HEK293T (cell line): ENCODE measurements at regions not wholly inside any gene's neighbourhood (a gene's known extent, or its start where the extent isn't known, plus 50 kb on each side); places are given as distances from the start of the nearest gene placed in this dataset.

ENCODE experiments used
- CTCF ChIA-PET: fragments of 350-600 bp; formaldehyde crosslinking; extraction: SDS; loops from one replicate; lab custom pipeline; 2021; ENCODE audit warnings: antibody characterized with exemption, inconsistent platforms; lab: Yijun Ruan, JAX
- POLR2A ChIA-PET: fragments of 350-600 bp; formaldehyde crosslinking; extraction: SDS; loops from one replicate; lab custom pipeline; 2020; ENCODE audit warnings: antibody characterized with exemption, inconsistent platforms; lab: Yijun Ruan, JAX
- DNase-seq: peaks from one replicate; pipeline ENCODE4 v3.0.0; 2012; ENCODE audit warnings: mixed read lengths; ENCODE audit errors: extremely low spot score
- ARNT ChIP-seq: fragments of 450-650 bp; IDR thresholded peaks from 2 replicates; pipeline ENCODE4 v1.6.1; 2017; ENCODE audit warnings: mild to moderate bottlenecking
- BHLHE40 ChIP-seq: fragments of 450-650 bp; IDR thresholded peaks from 2 replicates; pipeline ENCODE4 v1.6.1; 2016; ENCODE audit warnings: mild to moderate bottlenecking, moderate library complexity, borderline replicate concordance
- CTBP1 ChIP-seq: fragments of 450-650 bp; IDR thresholded peaks from 2 replicates; pipeline ENCODE4 v1.6.1; 2016; ENCODE audit warnings: borderline replicate concordance
- ELF4 ChIP-seq: fragments of 450-650 bp; IDR thresholded peaks from 2 replicates; pipeline ENCODE4 v1.6.1; 2017; ENCODE audit warnings: antibody characterized with exemption
- FOXA1 ChIP-seq: fragments of 450-650 bp; IDR thresholded peaks from 2 replicates; pipeline ENCODE4 v1.6.1; 2016; ENCODE audit warnings: mild to moderate bottlenecking
- FOXK2 ChIP-seq: fragments of 450-650 bp; IDR thresholded peaks from 2 replicates; pipeline ENCODE4 v1.6.1; 2016; ENCODE audit warnings: mild to moderate bottlenecking
- FOXM1 ChIP-seq: fragments of 450-650 bp; IDR thresholded peaks from 2 replicates; pipeline ENCODE4 v1.6.1; 2017; ENCODE audit warnings: mild to moderate bottlenecking, borderline replicate concordance
- HDGF ChIP-seq: fragments of 450-650 bp; IDR thresholded peaks from 2 replicates; pipeline ENCODE4 v1.6.1; 2017; ENCODE audit warnings: antibody characterized with exemption, borderline replicate concordance
- L3MBTL2 ChIP-seq: fragments of 450-650 bp; conservative IDR thresholded peaks from 2 replicates; pipeline ENCODE4 v1.6.1; 2016; ENCODE audit warnings: mild to moderate bottlenecking
- LEF1 ChIP-seq: fragments of 450-650 bp; IDR thresholded peaks from 2 replicates; pipeline ENCODE4 v1.6.1; 2017; ENCODE audit warnings: mild to moderate bottlenecking, borderline replicate concordance
- NFRKB ChIP-seq: fragments of 450-650 bp; IDR thresholded peaks from 2 replicates; pipeline ENCODE4 v1.6.1; 2016; ENCODE audit warnings: mild to moderate bottlenecking, moderate library complexity
- PKNOX1 ChIP-seq: fragments of 450-650 bp; IDR thresholded peaks from 2 replicates; pipeline ENCODE4 v1.6.1; 2016
- SP1 ChIP-seq: fragments of 450-650 bp; IDR thresholded peaks from 2 replicates; pipeline ENCODE4 v1.6.1; 2017
- SUZ12 ChIP-seq: fragments of 450-650 bp; IDR thresholded peaks from 2 replicates; pipeline ENCODE4 v1.6.1; 2016; ENCODE audit warnings: mild to moderate bottlenecking
- TARDBP ChIP-seq: fragments of 450-650 bp; IDR thresholded peaks from 2 replicates; pipeline ENCODE4 v1.6.1; 2016
- ZNF384 ChIP-seq: fragments of 450-650 bp; IDR thresholded peaks from 2 replicates; pipeline ENCODE4 v1.6.1; 2016

- DNase-seq = no peak
- CTCF ChIA-PET = no interaction called here
- no peak for TF ChIP-seq FOXA1
- TF ChIP-seq HDGF = no peak
- no peak for TF ChIP-seq SP1
- no peak for TF ChIP-seq ARNT
- TF ChIP-seq L3MBTL2 = no peak
- TF ChIP-seq ELF4 = no peak
- no peak for TF ChIP-seq NFRKB
- TF ChIP-seq FOXM1 = no peak
- TF ChIP-seq ZNF384 = no peak
- TF ChIP-seq LEF1 = no peak
- no peak for TF ChIP-seq FOXK2
- no peak for TF ChIP-seq PKNOX1
- no peak for TF ChIP-seq BHLHE40
- no peak for TF ChIP-seq SUZ12
- no peak for TF ChIP-seq TARDBP
- no peak for TF ChIP-seq CTBP1
- POLR2A ChIA-PET = no interaction called here
Measured at GRCh38 chr6:156219973-156220372, 557.2 kb upstream of the ARID1B start.

- POLR2A ChIA-PET = no interaction called here
Measured at GRCh38 chr6:156205678-156206077, 571.5 kb upstream of the ARID1B start.

GRCh38 chr6:156199182-156199581 lies 578.0 kb upstream of the ARID1B start:
- no peak for TF ChIP-seq FOXA1
- no peak for TF ChIP-seq FOXK2
- TF ChIP-seq L3MBTL2 = no peak
- TF ChIP-seq ZNF384 = no peak
- no peak for TF ChIP-seq NFRKB
- no peak for TF ChIP-seq ELF4
- no peak for TF ChIP-seq LEF1
- no peak for TF ChIP-seq BHLHE40
- TF ChIP-seq PKNOX1 = no peak
- TF ChIP-seq SUZ12 = no peak
- TF ChIP-seq SP1 = no peak
- ChIA-PET POLR2A (no interaction called here), CTCF (no interaction called here)
- DNase-seq = no peak

More at GRCh38 chr6:156205678-156206077, 571.5 kb upstream of the ARID1B start:
- CTCF ChIA-PET = interaction anchor here (0.6 kb wide), 1 partner anchor 24 kb away, joined by 5 read pairs; no protein-coding TSS in a partner anchor
- DNase-seq = no peak
- TF ChIP-seq SUZ12 (no peak), ZNF384 (no peak), FOXM1 (no peak), ELF4 (no peak), NFRKB (no peak)

GRCh38 chr6:156197513-156197912 lies 579.7 kb upstream of the ARID1B start:
- no peak for DNase-seq
- POLR2A ChIA-PET = no interaction called here
- TF ChIP-seq NFRKB = no peak
- TF ChIP-seq FOXA1 = no peak
- no peak for TF ChIP-seq FOXK2
- TF ChIP-seq ELF4 = no peak
- TF ChIP-seq L3MBTL2 = no peak
- no peak for TF ChIP-seq TARDBP
- no peak for TF ChIP-seq HDGF
- TF ChIP-seq LEF1 = no peak
- no peak for TF ChIP-seq FOXM1
- TF ChIP-seq ARNT = no peak
- no peak for TF ChIP-seq SP1
- no peak for TF ChIP-seq CTBP1
- TF ChIP-seq ZNF384 = no peak
- TF ChIP-seq PKNOX1 = no peak
- CTCF ChIA-PET = no interaction called here

- TF ChIP-seq FOXK2 (no peak), PKNOX1 (no peak), ARNT (no peak), SUZ12 (no peak), CTBP1 (no peak), ZNF384 (no peak)
- CTCF ChIA-PET = no interaction called here
- DNase-seq = no peak
- POLR2A ChIA-PET = no interaction called here
Measured at GRCh38 chr6:156194981-156195380, 582.2 kb upstream of the ARID1B start.

- ChIA-PET POLR2A (no interaction called here), CTCF (no interaction called here)
- no peak for DNase-seq
- TF ChIP-seq NFRKB (no peak), SP1 (no peak), BHLHE40 (no peak), FOXM1 (no peak), LEF1 (no peak), FOXK2 (no peak), TARDBP (no peak), SUZ12 (no peak), ZNF384 (no peak), PKNOX1 (no peak), CTBP1 (no peak), ARNT (no peak), FOXA1 (no peak)
Measured at GRCh38 chr6:156193381-156193780, 583.8 kb upstream of the ARID1B start.
